Hippocampal formation (tissue), 2 donors: ENCODE measurements at regions not wholly inside any gene's neighbourhood (a gene's known extent, or its start where the extent isn't known, plus 50 kb on each side); places are given as distances from the start of the nearest gene placed in this dataset.
A peak's percentile ranks its signal among the peaks of the same experiment; 100 is the strongest.

Experiments used
- DNase-seq, 2 donors: peaks; one replicate each; lab custom pipeline; 2025; lab: John Stamatoyannopoulos, UW

DNA sequence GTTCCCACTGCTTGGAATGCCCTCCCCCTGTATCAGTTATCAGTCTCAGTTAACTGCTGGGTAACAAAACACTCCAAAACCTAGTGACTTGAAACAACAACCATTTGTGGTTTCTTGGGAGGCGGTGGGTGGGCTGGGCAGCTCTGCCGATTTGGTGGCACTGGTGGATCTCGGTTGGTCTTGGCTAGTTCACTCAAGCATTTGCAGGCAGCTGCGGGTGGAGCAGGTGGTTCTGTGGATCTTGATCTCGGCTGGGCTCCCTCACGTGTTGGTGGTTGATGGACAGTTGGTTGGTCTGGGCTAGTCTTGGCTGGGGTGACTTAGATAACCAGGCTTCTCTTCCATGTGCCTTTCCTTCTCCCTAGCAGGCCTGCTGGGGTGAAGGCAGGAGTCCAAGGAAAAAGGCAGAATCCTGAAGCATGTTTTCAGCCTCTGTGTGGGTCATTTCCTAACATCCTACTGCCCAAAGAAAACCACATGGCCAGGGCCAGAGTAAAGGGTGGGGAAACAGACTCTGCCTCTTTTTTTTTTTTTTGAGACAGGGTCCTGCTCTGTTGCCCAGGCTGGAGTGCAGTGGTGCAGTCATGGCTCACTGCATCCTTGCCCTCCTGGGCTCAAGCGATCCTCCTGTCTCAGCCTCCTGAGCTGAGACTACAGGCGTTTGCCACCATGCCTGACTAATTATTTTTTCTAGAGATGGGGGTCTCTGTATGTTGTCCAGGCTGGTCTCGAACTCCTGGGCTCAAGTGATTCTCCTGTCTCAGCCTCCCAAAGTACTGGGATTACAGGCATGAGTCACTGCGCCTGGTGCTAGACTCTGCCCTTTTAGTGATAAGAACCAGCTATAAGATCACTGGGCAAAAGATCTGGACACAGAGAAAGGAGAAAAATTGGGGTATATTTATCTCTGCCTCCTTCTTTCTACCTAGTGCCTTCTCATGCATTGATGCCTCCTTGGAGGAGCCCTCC, 183.7 kb downstream of the RGS3 start:
- no peak for DNase-seq

DNA sequence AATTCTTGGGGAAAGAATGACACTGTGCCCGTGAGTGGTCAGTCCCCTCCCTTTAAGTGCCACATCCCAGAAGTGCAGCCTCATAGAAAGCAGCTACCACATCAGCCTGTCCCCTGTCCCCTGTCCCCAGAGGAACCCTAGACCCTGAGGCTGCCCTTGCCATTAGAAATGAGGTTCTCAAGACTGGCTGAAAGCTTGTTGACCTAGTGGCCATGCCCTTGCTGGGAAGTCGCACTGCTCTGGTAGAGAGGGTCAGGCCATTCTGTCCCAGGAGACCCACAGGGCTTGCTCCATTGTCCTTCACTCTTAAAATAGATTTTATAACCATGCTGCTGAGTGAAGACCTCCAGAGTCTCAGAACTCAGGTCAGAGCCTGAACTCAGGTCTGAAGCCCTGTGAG, 184.5 kb downstream of the RGS3 start:
- DNase-seq, result no peak

DNA sequence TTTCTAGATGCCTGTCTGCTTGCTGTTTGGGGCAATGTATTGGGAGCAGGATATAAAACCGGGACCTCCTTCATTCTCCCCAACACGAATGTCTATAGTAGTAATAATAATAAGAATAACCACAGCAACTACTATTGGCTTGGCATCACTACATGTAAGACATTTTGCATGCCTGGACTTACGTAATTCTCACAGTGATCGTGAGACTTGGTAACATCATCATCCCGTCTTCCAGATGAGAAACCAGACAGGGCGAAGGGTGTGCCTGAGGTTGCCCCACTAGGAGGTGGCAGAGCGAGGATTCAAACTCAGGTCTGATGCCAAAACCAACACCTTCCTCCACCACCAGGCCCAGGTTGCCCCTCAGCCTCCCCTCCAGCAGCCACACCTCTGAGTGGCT, 185.1 kb downstream of the RGS3 start:
- DNase-seq, result no peak

DNA sequence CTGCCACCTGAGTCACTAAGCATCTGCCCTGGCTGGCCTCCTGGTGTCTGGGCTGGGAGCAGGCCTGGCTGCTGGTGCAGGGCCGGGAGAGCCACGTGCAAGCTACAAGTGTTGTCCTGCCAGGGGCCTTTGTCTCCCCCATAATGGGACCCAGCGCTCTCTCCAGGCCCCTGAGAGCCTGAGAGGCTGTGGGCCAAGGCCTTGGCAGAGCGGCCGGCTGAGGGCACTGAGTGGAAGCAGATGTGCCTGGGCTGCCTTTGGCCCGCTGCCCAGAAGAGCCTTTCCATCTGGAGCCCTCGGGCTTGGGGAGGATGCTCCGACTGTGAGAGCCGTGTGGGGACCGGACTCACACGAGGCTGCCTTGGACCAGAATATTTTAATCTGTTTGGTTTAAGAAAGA, 185.5 kb downstream of the RGS3 start:
- peak; percentile 89 to 95 for DNase-seq

DNA sequence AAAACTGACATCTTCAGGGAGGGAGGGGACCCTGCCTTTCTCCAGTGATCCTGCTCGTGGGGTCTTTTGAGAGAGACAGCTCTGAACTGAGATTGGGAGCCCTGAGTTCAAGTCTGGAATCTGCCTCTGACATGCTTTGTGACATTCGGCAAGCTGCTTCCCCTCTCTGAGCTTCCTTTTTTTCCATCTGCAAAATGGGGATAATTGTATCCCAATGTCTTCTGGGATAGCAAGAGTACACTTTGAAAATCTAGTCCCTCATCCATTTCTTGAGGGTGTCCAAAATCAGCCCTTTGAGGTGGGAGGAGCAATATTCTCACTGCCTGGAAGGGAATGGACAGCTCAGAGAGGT, 186.3 kb downstream of the RGS3 start:
- no peak for DNase-seq

DNA sequence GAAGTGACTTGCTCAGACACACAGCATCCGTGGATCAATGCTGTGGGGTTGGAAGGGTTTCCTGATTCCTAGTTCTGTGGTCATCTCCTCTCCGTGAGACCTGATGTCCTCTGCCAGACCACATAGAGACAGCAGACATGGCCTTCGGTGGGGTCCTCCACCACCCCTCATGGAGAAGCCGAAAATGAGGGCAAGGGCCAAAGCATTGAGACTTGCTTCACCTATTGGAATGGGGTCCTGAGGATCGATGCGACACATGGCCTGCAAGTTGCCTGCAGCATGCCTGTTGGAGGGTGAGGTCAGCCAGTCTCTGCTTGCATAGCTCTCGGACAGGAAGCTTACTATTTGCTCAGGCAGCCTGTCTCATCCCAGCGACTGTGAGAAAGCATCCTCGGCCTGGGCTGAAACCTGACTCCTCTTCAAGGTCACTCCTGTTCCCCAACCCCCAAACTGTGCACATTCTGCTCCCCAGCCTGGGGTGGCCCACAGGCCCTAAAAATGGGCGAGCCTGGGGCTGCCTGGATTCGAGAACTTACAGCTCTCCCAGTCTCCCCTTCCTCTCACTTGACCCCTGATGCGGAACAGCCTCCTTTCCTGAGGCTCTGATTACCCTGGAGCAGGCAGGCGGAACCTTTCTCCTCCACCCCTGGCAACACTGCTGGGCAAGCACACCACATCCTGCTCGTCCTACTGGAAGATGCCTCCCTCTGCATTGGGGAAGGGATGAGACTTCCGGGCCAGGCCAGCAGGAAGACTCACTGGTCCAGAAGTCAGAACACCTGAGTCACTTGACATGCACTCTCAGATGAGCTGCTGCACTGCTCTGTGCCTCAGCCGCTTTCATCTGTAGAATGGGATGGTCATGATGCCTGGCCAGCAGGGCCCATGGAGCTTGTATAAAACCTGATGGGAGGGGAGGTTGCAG, 186.9 kb downstream of the RGS3 start:
- no peak for DNase-seq

DNA sequence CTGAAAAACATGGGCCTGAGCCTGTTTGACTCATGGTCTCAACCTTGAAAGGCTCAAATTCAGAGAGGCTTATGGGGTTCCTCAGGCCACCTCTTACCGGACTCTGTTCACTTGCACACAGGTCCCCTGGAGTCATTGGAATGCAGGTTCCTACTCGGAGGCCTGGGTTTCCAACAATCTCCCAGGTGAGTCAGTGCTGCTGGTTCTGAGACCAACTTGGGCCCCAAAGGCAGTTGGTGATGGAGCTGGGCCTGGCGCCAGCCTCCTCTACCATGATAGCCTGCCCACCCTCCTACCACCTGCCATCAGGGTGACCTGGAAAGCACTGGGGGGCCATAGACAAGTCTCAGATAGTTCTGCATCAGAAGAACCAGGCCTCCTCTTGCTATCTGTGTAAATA, 188.4 kb downstream of the RGS3 start:
- no peak for DNase-seq

DNA sequence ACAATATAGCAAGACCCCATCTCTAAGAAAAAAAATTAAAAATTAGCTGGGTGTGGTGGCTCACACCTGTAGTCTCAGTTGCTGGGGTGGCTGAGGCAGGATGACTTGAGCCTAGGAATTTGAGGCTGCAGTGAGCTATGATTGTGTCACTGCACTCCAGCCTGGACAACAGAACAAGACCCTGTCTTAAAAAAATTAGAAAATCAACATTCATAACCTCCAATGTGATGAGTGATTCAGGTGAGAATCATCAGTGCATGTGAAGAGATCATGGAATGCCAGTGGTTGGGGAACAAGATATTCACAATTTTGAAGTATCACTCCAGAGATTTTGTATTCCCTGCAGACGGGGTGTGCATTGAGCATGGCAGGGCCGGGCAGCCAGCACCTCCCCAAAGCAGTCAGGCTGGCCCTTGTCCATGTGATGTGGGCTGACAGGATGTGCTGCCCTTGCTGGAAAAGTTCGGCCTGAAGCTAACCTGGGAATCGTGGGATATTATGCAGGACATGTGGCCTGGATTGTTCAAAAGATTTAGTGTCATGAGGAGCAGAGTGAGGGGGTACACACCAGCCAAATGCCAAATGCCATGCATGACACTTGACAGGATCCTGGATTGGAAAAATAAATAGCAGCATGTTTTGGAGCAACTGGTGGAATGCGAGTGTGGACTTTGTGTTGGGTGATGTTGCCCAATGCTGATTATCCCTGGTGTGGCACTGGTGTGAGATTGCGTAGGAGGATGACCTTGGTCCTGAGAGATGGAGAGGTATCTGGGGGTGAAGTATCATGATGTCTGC, 189.0 kb downstream of the RGS3 start:
- DNase-seq, result no peak

DNA sequence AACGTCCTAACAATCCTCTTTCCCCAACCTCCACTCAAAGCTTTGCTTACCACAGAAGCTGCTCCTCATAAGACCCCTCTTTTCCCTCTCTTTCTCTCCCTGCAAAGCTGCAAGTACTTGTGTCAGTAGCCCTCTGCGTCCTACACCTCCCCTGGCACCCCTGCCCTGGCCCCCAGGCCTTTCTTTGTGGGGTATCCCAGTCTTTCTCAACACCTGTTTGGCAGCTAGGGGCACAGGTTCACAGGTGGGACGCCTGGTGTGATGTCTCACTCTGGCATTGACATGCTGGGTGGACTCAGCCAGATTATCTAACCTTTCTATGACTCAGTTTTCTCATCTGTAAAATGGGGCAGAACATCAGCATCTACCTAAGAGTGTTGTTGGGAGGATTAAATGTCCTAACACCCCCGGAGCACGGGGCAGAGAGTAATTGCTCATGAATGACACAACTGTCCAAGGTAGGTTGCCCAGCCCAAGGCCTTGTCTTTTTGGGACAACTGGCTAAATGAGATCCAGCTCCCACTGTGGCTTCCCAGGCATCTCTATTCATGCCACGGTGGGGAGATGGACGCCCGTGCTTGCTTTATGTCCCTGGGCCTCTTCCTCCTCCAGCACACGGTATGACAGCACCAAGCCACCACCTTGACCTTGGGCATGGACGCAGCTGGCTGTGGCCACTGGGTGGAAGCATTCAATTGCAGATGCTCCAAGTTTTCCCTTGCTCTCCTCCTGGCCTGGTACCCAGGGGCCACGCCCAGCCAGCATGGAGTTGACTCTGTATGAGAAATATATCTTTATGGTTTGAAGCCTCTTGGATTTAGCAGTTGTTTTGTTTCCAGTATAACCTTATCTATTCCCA, 190.4 kb downstream of the RGS3 start:
- no peak for DNase-seq

DNA sequence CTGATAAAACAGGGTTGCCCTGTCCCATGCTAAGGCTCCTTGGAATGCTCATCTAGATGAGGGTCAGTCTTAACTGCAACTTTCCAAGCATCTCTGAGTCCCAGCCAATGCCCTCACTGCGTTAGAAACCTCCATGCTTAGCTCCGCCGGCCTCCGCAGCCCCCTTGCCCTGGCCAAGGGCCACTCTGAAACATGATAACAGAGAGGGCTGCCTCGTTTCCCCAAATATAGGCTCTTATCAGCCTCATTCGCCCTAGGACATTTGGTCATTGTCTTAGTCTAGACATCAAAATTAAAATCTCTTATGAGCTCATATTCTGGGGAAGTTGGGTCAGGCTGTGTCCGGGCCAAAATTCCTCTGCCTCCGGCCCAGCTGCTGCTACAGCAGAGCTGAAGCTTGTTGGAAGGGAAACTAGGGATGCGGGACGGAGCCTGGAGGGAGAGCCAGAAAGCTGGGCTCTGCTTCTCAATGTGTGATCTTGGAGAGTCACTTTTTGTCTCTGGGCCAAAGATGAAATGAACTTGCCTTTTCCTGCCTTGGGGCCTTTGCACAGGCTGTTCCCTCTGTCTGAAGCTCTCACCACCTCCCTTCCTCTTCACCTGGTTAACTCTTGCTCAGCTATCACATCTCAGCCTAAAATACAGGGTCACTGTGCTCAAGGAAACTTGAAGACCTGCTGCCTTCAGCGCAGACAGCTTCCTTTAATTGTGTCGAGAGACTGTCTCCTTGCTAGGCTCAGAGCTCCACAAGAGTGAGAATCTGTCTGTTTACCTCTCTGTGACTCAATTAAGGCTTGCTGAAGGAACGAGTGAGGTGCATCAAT, 191.3 kb downstream of the RGS3 start:
- DNase-seq, result no peak

DNA sequence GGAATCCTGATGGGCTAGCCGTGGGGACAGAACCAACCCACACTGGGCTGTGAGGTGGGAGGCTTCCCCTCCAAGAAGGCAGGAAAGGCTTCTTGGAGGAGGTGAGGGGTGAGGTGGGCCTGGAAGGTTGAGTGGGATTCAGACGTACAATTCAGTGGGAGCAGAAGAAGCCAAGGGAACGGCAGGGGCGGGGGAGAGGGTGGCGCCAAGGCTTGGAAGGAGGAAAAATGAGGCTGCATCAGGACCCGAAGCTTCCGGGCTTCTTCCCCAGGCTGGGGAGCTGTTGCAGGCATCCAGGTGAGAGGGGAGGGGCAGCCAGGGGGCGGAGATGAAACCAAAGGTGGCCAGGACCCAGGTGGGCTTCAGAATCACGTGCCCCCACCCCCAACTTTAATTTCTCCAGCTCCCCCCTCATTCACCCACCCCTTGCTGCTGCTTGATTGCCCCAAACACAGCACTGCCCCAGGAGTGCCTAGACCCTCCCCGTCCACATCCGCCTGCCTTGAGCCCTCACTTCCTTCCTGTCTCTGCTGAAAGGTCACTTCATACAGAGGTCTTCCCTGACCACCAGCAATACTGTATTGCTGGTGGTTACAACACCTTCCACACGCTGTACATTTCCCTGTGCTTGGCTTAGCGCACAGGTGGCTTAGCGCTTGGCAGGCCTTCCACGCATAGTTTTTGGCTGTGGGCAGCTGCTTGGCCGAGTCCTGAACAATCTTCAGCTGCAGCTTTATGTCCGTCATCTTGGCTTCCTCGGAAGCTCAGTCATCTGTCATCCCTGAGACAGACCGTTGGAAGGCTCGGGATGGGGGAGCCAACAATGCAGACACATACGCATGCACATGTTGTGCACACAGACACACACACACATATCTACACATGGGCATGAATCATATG, 193.5 kb downstream of the RGS3 start:
- DNase-seq, result no peak

DNA sequence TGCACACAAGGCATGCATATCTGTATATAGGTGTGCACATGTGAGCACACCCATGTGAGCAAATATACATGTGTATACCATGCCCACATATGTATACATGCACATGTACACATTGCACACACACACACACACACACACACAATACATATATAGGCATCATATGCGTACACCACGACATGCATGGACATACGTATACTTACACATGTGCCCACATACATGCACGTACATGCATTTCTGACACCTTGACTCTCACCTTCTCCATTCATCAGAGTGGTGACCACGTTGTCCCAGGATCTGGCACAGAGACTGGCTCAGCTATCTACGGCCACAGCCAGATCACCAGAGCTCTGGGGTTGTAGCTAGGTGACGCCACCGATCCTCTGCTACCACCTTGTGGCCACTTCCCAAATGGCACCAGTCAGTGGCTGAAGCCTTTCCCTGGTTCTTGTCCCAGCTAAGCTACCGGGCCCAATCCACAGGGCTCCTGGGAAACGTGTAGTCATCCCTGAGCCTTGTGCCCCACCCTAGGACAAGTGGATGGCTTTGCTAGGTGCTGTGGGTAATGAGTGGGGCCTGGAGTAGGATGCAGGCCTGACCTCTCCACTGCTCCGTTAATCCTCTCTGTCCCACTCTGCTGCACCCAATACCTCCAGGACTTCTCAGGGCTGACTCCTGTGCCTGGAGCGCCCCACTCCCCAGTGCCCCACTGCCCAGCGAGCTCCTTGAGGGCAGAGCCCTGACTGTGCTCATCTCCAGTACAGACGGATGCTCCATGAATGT, 194.4 kb downstream of the RGS3 start:
- DNase-seq, result peak; percentile 74 to 76

DNA sequence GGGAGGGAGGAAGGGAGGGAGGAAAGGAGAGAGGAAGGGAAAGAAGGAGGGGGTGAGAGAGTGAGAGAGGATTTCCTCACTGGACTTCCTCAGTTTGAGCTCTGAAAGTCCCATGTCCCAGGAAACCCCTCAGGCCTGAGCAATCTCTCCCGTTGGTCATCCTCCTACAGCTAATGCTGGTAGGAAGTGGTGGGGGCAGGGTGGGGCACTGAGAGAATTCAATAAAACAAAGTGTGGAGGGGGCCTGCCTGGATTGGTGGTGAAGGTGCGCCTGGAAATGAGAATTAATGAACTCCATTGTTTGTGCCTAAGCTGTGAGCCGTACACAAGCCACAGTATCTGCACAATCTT, 195.0 kb downstream of the RGS3 start:
- no peak for DNase-seq

DNA sequence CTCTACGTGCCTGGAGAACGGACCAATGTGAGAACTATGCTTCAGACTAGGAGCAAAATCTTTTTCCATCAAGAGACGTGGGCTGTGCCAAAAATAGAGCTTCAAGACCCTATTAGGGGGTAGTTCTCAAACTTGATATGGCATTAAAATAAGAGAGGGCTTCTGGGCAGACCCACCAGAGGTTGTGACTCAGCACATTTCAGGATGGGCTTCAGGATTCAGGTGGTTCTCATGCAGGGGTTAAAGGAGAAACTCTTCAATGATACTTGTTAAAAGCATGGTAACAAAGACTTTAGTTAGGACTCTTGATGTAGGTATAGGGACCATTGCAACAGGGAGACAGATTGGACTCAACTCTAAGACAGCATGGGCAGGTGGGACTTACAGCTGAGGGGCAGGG, 195.5 kb downstream of the RGS3 start:
- no peak for DNase-seq

DNA sequence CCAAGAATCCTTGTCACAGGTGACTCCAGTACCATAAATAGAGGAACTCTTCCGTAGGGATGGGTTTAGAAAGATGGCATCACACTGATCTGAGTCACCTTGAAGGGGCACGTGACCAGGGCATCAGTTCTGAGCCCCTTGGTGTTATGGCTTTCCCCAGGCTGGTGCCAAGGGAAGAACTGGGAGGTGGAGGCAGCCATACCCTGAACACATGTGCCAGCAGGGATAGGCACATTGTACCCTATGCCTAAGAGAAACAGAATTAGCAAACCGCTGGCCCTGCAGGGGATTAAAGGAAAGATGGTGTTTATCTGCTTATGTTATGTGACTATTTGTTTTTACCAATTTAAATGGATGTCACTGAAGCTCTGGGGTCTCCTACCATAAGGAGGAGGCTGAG, 196.2 kb downstream of the RGS3 start:
- no peak for DNase-seq

DNA sequence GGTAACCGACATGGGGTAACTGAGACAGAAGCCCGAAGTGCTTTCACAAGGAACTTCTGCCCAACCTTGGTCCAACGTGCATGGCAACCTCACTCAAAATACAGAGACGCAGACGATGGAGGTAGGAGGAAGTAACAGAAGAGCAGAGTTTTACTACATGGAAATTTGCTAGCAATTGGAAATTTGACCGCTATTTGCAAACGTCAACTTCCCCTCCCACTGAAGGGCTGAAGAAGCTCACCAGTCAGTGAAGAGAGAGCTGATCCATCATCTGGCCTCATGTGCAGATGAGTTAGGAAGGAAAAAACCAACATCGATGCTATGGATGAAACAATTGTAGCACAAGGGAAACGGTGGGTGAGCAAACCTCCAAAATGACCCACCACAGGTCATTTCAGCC, 196.7 kb downstream of the RGS3 start:
- no peak for DNase-seq

DNA sequence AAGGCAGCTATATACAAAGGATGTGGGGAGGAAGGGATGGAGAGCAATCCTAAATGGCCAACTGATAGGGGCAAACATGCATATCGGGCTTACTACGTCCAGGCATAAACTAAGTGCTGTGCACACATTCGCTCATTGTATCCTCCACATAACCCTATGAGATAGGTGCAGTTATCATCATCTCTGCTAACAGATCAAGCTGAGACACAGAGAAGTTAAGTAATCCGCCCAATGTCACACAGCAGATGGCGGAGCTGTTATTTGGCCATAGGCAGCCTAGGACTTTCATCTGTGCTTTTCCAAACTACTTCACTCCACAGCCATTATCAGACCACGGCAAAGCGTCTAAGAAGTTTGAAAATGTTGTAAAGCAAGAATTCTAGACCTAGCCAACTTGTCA, 197.5 kb downstream of the RGS3 start:
- no peak for DNase-seq

DNA sequence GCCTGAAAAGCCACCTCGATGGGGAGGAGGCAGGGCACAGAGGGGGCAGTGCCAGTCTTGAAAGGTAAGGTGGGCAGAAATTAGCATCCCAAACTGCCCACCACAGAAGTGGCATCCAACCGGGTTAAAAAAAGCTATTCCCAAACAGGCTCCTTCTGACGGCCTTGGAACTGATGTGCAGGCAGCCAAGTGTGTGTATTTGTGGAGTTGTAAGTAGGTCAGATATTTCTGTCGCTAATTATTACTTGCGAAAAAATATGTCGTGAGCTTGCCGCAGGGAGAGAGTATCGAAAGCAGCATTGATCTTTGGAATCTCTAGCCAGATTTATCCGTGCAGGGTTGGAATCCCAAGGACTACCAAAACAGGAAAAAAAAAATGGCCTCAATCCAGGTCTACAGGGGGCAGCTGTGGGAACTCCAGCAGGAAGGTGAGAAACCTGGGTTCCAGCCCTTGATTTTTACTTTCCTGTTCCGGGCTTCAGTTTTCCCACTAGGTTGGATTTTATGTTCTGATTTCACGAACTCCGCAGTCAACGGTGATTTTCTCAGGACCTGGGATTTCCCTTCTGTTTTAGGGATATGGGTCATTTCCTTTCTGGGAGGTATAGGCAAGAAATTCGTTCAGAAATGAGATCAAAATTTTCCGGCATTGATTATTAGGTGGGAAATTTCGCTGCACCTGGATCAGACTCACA, 200.8 kb downstream of the RGS3 start:
- DNase-seq, result no peak
